SH-SY5Y (cell line): ENCODE measurements at regions not wholly inside any gene's neighbourhood (a gene's known extent, or its start where the extent isn't known, plus 50 kb on each side); places are given as distances from the start of the nearest gene placed in this dataset.

Source experiments
- GATA2 ChIP-seq: IDR thresholded peaks from 2 replicates; pipeline ENCODE4 v1.6.1; 2011; ENCODE audit warnings: mild to moderate bottlenecking, low read depth, low read length
- GATA3 ChIP-seq: IDR thresholded peaks from 2 replicates; pipeline ENCODE4 v1.6.1; 2011; ENCODE audit warnings: low read depth, mild to moderate bottlenecking, low read length, moderate library complexity

DNA sequence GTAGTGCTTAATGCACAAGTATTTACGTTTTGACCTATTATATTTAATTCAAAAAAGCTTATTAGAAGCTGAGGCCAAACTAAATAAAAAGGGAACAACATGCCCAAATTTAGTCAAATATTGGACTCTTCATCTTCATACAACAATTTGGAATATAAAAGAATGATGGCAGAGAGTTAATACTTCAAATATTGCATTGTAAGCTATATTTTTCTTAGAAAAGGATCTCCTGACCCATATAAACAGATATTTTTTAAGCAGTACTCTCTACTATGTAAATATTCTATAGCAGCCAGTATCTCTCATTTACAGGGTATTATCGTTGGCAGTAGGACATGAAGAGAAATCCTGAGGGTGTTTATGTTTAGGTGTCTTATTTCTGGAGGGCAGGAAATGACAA, 531.2 kb downstream of the NYAP2 start:
- no peak for TF ChIP-seq GATA2
- no peak for TF ChIP-seq GATA3

DNA sequence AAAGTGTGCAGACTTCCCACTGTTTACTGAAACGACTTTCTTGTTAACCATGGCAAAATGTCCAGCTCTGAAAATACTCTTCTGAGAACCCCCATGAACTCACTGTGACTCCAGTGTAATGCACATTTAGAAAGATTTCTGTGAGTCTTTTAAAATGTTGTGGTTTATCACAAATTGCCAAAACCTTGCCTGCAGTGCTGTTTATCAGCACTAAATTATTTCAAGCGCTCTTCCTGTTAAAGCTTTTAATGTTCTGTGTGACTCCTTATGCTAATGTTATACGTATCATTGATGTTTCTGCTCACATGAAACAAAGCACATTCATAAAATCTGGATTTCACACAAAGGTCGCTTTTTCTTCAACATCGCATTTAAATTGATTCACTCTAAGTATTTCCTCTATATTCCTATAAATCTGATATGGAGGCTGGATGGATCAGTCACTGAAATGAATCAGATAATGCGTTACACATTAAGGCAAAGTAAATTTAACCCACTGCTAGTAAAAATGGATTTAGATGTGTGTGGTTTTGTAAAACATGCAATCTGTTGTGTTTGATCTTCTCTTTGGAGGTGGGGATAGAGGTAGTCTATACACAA, 521.2 kb downstream of the NYAP2 start:
- TF ChIP-seq GATA2 (no peak), GATA3 (no peak)

DNA sequence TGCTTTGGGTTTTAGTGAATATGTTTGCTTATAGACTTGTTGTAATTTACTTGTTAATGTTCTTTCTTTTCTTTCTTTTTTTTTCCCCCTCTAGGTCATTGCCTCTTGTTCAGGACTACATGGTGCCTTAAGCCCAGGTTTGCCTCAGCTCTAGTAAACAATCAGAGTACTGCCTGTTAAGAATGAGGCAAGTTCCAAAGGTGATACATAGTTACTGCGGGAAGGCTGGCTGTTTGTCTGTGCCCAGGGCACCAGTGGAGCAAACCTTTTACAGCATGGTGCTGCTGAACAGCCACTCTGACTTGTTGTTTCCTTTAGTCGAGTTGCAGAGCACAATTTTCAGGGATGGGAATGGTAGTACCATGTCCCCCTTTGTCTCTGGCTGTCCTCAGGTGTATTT, 517.2 kb downstream of the NYAP2 start:
- TF ChIP-seq GATA2 = no peak
- TF ChIP-seq GATA3 = no peak

DNA sequence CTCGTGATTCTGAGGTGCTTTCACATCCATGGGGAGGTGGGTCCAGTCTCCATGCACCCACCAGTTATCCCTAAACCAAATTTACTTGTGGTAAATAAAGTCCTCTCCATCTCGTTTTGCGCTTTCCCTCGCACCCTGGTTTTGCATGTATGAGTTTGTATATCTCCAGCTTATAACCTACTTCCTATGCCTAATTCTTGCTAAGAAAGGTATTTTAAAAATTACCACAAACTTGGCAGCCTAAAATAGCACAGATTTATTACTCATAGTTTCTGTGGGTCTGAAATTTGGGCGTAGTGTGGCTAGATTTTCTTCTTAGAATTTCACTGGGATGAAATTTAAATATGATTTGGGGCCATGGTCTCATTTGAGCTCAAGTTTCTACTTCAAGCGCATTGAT, 511.5 kb downstream of the NYAP2 start:
- TF ChIP-seq GATA3 (no peak), GATA2 (no peak)

DNA sequence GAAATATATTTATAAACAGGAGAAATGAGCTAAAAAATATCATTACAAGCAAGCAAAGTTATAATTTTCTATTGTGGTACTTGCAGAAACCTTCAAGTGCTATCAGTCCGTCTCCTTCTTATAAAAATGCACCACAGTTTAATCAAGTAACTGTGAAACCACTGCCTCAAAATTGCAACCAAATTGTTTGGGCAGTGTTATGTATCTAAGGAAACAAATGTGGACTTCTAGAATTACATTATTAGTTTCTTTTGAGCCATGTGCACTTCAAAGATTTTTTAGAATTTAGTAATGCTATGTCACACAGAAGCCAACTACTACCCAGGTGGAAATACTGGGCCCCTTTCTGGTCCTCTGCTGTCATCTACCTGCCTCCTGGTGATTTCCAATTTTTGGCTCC, 495.6 kb downstream of the NYAP2 start:
- TF ChIP-seq GATA3 = no peak
- no peak for TF ChIP-seq GATA2

DNA sequence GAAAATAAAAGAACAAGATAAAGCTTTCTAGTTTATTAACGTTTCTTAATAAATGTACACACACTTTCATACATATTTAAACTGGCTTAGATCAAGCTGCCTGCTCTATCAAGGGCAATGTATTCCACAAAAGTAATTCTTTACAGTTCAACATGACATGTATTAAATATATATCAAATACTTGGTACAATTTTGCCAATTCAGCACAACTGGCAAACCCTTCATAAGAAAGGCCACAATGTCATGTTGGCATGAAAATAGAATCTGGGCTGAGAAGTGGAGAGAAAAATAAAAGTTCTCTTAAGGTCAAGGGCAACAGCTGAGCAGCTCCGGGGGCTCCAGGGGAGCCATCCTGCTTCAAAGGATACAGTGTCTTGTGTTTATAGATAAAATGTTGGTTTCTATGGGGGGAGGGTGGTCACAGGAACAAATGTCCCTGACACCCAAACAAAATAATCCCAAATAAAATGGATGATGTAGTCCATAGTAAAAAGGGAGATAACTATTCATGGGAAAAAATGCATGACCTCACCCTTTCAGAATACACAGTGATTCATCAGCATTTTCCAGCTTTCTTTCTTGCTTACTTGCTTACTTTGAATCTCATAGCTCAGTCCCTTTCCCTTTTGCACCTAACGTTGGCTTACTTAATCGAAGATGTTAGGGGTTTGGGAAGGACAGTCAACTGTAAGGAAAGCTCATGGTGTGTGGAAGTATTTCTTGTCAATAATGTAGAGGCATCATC, 494.9 kb downstream of the NYAP2 start:
- no peak for TF ChIP-seq GATA3
- no peak for TF ChIP-seq GATA2

DNA sequence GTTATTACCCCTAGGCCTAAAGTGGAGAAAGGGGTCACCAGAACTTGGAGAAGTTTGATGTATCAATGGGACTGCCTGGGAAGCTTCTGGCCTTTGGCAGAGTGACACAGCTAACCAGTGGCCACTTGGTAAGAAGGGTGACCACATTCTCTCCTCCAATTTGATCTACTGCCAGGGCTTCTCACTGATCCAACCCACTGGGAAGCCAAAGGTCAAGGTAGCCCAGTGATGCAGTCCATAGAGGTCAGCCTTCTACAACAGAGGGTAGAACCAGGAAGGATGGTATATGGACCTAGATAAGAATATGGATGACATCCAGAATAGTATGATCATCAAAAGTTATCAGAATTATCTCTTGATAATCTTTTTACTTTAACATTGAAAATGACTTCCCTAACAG, 493.6 kb downstream of the NYAP2 start:
- TF ChIP-seq GATA3 = no peak
- TF ChIP-seq GATA2 = no peak

DNA sequence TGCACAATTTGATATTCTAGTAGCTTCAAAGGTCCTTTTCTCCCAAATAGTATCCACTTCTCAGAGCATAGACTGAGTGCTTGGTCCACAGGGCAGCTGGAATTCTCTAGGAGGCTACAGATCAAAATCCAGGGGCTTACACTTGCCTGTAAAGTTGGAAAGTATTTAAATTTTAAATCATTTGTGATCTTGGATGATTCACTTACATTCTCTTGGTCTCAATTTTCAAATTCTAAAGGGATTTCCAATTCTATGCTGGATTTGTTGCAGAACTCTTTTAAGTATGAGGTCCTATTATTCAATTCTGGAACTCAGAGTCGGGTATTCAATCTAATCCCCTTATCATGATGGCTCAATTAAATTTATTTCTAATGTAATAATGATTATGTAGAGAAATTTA, 492.3 kb downstream of the NYAP2 start:
- no peak for TF ChIP-seq GATA2
- no peak for TF ChIP-seq GATA3

DNA sequence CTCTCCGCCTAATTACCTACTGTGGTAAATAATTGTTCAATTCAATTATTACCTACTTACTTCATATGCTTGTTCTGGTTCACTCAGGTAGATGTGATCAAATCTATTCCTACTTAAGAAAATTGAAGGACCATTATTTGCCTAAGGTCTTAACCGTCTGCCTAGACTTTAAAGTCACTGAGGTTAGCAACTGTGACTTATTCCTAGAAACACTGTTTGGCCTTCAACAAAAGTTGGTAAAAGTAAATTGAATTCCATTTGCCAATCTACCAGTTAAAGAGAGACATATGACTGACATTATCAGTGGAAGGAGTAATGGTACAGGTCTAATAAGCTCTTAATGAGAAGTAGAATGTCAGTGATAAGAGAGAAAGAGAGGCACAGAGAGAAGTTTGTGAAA, 491.5 kb downstream of the NYAP2 start:
- TF ChIP-seq GATA2 = no peak

DNA sequence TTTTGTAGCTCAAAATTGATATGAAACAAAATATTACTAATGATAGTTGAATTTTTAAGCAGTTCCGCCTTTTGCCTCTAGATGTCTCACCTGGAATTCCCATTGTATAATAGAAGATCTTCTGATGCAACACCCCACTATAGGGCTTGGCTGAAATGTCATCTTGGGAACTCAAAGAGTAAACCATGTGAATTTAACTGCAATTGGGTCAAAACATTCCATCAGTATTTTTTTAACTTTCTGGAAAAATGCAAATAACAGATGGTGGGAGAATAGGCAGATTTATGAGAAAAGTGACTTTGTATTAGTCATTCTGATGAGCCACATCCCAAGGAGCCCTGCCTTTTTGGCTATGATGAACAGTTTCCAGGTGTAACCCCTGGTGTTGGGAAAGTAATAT, 489.9 kb downstream of the NYAP2 start:
- no peak for TF ChIP-seq GATA3
- no peak for TF ChIP-seq GATA2

DNA sequence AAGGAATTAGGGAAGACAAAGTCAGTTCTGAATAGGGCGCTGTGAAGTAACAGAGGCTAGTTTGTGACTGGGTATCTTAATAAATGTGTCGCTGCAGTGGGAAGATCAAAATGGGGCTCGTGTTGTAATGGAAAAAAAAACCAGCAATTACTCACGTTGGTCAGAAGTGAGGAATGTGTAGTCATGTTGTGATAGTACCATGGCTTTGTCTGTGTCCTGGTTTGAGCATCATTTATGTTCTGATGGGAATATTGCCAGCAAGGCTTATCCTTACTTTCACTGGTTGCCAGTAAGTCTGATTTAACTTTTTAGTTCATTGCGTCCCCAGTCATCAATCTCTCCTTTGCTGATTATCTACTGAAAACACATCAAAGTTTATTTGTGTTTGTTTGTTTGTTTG, 467.6 kb downstream of the NYAP2 start:
- TF ChIP-seq GATA2 (no peak), GATA3 (no peak)

DNA sequence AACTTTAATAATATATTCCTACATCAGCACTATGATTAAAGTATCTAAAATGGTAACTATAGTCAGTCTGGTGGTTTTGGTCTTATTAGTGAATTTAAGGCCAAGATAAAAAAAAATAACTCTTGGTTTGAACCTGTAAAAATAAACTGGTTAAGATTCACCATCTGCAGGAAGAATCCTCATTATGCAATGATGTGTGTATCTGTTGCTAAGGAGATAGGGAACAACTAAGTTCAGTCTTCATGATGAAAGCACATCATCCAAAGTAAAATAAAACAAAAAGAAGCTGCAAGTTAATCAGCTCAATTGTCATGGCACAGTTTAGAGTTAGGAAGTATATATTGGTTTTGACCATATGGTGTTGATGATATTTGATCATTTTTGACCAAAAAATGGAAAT, 466.0 kb downstream of the NYAP2 start:
- TF ChIP-seq GATA3 (no peak), GATA2 (no peak)

DNA sequence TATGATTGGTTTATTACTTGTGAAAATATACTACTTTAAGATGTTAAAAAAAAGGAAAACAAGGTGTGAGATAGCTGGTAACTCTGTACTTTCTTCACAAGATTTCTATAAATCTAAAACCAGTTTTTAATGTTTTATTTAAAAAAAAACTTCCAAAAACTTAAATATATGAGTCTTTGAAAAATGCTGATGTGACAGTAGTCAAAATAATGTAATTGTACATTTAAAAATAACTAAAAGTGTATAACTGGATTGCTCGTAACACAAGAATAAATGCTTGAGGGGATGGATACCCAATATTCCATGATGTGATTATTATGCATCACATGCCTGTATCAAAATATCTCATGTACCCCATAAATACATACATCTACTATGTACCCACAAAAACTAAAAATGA, 464.9 kb downstream of the NYAP2 start:
- TF ChIP-seq GATA2 (no peak), GATA3 (no peak)

DNA sequence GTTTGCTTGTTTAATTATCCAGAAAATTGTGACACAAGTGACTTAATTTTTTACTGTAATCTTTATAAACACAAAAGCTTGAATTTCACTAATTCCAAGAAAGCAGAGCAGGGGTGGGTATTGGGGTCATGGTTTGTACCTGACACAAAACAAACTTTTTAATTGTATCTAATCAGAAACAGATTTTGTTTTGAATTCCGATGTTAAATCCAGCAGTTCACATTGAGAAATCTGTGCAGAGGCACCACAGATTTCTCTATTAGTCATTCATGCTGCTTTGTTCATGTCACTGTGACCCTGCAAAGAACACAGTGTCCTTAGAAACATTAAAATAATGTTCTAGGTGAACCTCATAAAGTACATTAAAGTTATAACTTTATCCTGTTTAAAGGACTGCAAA, 443.4 kb downstream of the NYAP2 start:
- TF ChIP-seq GATA3 = no peak
- no peak for TF ChIP-seq GATA2

DNA sequence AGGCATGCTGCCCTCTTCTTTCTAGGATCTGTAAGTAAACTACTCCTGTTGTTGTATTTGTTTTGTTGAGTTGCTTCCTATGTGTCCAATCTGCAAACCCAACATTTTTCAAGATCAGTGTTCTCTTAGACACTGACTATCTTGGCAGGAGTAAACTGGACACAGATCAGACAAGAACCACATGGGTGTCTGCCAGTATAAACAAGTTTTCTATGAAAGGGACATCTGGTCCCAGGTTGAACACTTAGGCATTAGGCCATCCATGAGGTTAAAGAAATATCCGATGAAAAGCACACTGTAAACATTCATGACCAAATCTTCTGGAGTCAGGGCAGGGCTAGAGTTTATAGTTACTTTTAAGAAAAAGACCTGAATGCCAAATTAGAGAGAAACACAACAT, 441.8 kb downstream of the NYAP2 start:
- TF ChIP-seq GATA3 (no peak), GATA2 (no peak)
